ENCODE measurements at regions not wholly inside any gene's neighbourhood (a gene's known extent, or its start where the extent isn't known, plus 50 kb on each side); places are given as distances from the start of the nearest gene placed in this dataset.

- TF ChIP-seq, protein P1, sequence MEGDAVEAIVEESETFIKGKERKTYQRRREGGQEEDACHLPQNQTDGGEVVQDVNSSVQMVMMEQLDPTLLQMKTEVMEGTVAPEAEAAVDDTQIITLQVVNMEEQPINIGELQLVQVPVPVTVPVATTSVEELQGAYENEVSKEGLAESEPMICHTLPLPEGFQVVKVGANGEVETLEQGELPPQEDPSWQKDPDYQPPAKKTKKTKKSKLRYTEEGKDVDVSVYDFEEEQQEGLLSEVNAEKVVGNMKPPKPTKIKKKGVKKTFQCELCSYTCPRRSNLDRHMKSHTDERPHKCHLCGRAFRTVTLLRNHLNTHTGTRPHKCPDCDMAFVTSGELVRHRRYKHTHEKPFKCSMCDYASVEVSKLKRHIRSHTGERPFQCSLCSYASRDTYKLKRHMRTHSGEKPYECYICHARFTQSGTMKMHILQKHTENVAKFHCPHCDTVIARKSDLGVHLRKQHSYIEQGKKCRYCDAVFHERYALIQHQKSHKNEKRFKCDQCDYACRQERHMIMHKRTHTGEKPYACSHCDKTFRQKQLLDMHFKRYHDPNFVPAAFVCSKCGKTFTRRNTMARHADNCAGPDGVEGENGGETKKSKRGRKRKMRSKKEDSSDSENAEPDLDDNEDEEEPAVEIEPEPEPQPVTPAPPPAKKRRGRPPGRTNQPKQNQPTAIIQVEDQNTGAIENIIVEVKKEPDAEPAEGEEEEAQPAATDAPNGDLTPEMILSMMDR (IDR thresholded peaks at IDR 0.05), result no peak
- TF ChIP-seq POLR2A (IDR thresholded peaks at IDR 0.05), result no peak
These were observed 58.8 kb upstream of the RAI14 start for GRCh38 chr5:34597034-34598027.

Data from adrenal gland (tissue), 5 donors.